MM.1S (cell line): ENCODE measurements at regions not wholly inside any gene's neighbourhood (a gene's known extent, or its start where the extent isn't known, plus 50 kb on each side); places are given as distances from the start of the nearest gene placed in this dataset.
A peak's percentile ranks its signal among the peaks of the same experiment; 100 is the strongest.
"Not testable (repeated sequence)": the region's sequence is repeated elsewhere in the genome, so short reads cannot be mapped to it uniquely, and the experiment has no call there.

Experiments
- DNase-seq: peaks from one replicate; pipeline ENCODE4 v3.0.0-alpha.2; 2015
- H2AFZ ChIP-seq: fragments of 300-600 bp; sonication (generic); 2 replicates; pipeline ENCODE4 v1.6.0; 2016; ENCODE audit warnings: antibody characterized with exemption, low read length
- H3F3A ChIP-seq: fragments of 300-600 bp; sonication (generic); 2 replicates; pipeline ENCODE4 v1.6.1; 2016; ENCODE audit warnings: mild to moderate bottlenecking, antibody characterized with exemption, low read length, moderate library complexity, mixed read lengths; ENCODE audit not compliant: insufficient read depth
- H3K27ac ChIP-seq: fragments of 300-600 bp; sonication (generic); 2 replicates; pipeline ENCODE4 v1.5.1; 2016; ENCODE audit warnings: mild to moderate bottlenecking, low read length
- H3K27me3 ChIP-seq: fragments of 300-600 bp; sonication (generic); replicated peaks from 2 replicates; pipeline ENCODE4 v1.6.0; 2016; ENCODE audit warnings: low read length; ENCODE audit not compliant: insufficient read depth
- H3K36me3 ChIP-seq: fragments of 300-600 bp; sonication (generic); replicated peaks from 2 replicates; pipeline ENCODE4 v1.6.1; 2016; ENCODE audit warnings: mild to moderate bottlenecking, low read length, mixed read lengths; ENCODE audit not compliant: insufficient read depth
- H3K4me1 ChIP-seq: fragments of 300-600 bp; sonication (generic); 2 replicates; pipeline ENCODE4 v1.6.1; 2016; ENCODE audit warnings: low read length, mixed read lengths
- H3K4me2 ChIP-seq: fragments of 300-600 bp; sonication (generic); 2 replicates; pipeline ENCODE4 v1.6.0; 2016; ENCODE audit warnings: low read depth, low read length
- H3K4me3 ChIP-seq: fragments of 300-600 bp; sonication (generic); 2 replicates; pipeline ENCODE4 v1.5.1; 2016; ENCODE audit warnings: low read length, mixed read lengths
- H3K79me2 ChIP-seq: fragments of 300-600 bp; sonication (generic); 2 replicates; pipeline ENCODE4 v1.6.1; 2016; ENCODE audit warnings: mixed run types, low read length, mixed read lengths
- H3K9ac ChIP-seq: fragments of 300-600 bp; sonication (generic); 2 replicates; pipeline ENCODE4 v1.6.1; 2016; ENCODE audit warnings: low read length, mixed read lengths
- H3K9me2 ChIP-seq: fragments of 300-600 bp; sonication (generic); replicated peaks from 2 replicates; pipeline ENCODE4 v1.6.1; 2016; ENCODE audit warnings: mild to moderate bottlenecking, low read length, mixed read lengths; ENCODE audit not compliant: insufficient read depth
- H3K9me3 ChIP-seq: fragments of 300-600 bp; sonication (generic); replicated peaks from 2 replicates; pipeline ENCODE4 v1.6.1; 2016; ENCODE audit warnings: mild to moderate bottlenecking, low read length, mixed read lengths; ENCODE audit not compliant: insufficient read depth
- H4K20me1 ChIP-seq: fragments of 300-600 bp; sonication (generic); 2 replicates; pipeline ENCODE4 v1.6.1; 2016; ENCODE audit warnings: mild to moderate bottlenecking, low read length, moderate library complexity, mixed read lengths; ENCODE audit not compliant: insufficient read depth
- EZH2 ChIP-seq: fragments of 300-600 bp; sonication (generic); optimal IDR thresholded peaks from 2 replicates; pipeline ENCODE3; 2017; ENCODE audit warnings: low read depth, mild to moderate bottlenecking, antibody characterized with exemption, low read length, mixed read lengths
- EZH2phosphoT487 ChIP-seq: fragments of 300-600 bp; sonication (generic); IDR thresholded peaks from 2 replicates; pipeline ENCODE4 v1.6.1; 2018; ENCODE audit warnings: antibody characterized with exemption, low read length
- TF ChIP-seq, protein P1 (sequence below): fragments of 300-600 bp; sonication (generic); IDR thresholded peaks from 2 replicates; pipeline ENCODE4 v1.5.1; 2016; ENCODE audit warnings: antibody characterized with exemption, low read length, mixed read lengths

DNA sequence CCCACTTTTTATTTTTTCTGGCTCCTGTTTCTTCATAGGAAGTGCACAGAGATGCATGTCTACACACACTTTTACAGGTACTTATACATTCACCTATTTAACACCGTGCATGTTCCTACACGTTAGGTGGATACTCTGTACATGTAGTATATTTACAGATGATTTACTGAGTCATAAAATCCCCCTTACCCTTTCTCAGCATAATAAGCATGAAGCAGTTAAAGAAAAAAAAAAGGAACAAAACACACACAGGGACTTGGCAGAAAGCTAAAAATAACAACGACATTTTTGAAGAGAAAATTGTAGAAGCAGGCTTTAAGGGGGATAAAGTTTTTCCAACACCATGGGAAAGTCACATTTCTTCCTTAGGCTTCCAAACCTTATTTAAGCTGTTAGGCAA lies 96.4 kb upstream of the IQCM start:
- Histone ChIP-seq H3K9ac (no peak overlapping the region), H3K4me1 (no peaks in the 10 kb centered on the region), H3K4me3 (no peak overlapping the region), H3K4me2 (no peak overlapping the region), H3K79me2 (no peaks in the 10 kb centered on the region), H2AFZ (no peak overlapping the region), H3F3A (no peaks in the 10 kb centered on the region), H3K36me3 (no peaks in the 10 kb centered on the region), H3K9me2 (no peaks in the 10 kb centered on the region), H3K27ac (no peak overlapping the region), H3K27me3 (no peaks in the 10 kb centered on the region), H4K20me1 (no peaks in the 10 kb centered on the region), H3K9me3 (no peaks in the 10 kb centered on the region)
- DNase-seq = no peak
- no peak for TF ChIP-seq EZH2phosphoT487

DNA sequence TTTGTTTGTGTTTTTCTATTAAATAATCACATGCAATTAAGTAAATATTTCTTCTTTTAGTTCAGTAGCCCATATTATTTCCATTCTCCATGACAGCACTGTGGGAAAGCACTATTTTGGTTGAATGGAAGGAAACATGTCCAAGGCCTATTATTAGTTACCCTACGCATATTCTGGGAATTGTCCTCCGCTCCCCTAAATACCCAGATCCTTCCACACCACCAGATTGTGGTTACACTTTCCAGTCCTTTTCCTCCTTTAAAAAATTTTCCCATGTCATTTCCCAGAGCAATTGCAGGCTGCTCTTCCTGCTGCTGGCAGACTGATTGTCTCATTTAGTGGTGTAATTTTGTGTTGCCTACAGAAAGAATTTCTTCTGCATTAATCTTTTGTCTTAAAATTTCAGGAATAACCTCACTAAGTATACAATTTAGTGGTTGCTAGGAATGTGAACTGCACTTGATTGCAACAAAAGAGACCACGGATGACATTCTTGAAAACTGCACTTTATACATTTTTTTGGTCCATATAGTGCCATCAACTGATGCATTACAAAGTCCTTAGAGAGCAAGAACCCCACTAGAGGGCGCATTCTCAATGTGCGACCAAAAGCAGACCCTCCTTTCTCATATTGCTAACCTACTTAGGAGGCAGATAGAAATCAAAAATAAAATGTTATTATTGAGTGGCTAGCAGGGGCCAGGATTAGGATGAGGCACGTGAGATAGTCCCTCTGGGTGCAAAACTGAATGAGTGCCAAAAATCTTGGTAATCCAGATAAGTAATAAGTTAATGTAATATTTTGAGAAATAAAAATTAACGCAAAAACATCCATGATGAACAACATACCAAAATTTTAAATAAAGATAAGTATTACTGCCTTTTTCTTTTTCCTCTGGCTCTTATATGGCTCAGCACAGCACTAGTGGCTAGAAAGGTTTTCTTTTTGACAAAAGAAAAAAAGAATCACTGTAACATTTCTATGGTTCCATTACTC lies 98.8 kb upstream of the IQCM start:
- Histone ChIP-seq H2AFZ (no peak overlapping the region), H3K9me3 (no peaks in the 10 kb centered on the region), H3K9me2 (no peaks in the 10 kb centered on the region), H3K27me3 (no peaks in the 10 kb centered on the region), H3K9ac (no peak overlapping the region), H4K20me1 (no peaks in the 10 kb centered on the region), H3K36me3 (no peaks in the 10 kb centered on the region), H3K27ac (no peak overlapping the region), H3F3A (no peaks in the 10 kb centered on the region), H3K4me1 (no peaks in the 10 kb centered on the region), H3K4me3 (no peak overlapping the region), H3K79me2 (no peaks in the 10 kb centered on the region), H3K4me2 (no peak overlapping the region)
- DNase-seq = peak; percentile 60
- TF ChIP-seq, protein P1, sequence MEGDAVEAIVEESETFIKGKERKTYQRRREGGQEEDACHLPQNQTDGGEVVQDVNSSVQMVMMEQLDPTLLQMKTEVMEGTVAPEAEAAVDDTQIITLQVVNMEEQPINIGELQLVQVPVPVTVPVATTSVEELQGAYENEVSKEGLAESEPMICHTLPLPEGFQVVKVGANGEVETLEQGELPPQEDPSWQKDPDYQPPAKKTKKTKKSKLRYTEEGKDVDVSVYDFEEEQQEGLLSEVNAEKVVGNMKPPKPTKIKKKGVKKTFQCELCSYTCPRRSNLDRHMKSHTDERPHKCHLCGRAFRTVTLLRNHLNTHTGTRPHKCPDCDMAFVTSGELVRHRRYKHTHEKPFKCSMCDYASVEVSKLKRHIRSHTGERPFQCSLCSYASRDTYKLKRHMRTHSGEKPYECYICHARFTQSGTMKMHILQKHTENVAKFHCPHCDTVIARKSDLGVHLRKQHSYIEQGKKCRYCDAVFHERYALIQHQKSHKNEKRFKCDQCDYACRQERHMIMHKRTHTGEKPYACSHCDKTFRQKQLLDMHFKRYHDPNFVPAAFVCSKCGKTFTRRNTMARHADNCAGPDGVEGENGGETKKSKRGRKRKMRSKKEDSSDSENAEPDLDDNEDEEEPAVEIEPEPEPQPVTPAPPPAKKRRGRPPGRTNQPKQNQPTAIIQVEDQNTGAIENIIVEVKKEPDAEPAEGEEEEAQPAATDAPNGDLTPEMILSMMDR = peak; percentile 85
- TF ChIP-seq EZH2phosphoT487 = no peak
- TF ChIP-seq EZH2 = no peak

- not testable (repeated sequence) for H3F3A ChIP-seq, H3K27ac ChIP-seq, H3K27me3 ChIP-seq, H3K9me2 ChIP-seq, H3K79me2 ChIP-seq, H3K36me3 ChIP-seq, H3K9ac ChIP-seq, DNase-seq, H3K4me1 ChIP-seq, H3K9me3 ChIP-seq, H3K4me3 ChIP-seq, H3K4me2 ChIP-seq, H2AFZ ChIP-seq, H4K20me1 ChIP-seq
Observed at GRCh38 chr4:149915735-149916134, 100.1 kb upstream of the IQCM start.

DNA sequence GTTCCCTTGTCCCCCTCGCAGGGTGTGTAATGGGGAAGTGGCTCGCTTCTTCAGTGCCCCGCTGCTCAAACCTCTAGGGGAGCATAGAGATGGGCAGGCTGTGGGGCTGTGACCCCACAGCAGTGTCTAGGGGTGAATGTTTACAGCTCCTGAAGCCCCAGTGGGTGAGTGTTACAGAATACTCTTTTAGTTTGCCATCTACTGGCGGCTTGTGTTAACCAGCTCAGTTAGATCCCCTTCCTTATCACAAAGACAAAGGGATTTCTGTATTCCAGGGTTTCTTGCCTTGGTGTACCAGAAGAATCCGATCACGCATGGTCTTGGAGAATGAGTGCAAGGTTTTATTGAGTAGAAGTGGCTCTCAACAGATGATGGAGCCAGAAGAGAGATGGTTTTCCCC lies 108.1 kb upstream of the IQCM start:
- Histone ChIP-seq H3K9ac (no peak overlapping the region), H3K79me2 (no peaks in the 10 kb centered on the region), H4K20me1 (no peaks in the 10 kb centered on the region), H3K36me3 (no peaks in the 10 kb centered on the region), H3K9me3 (no peaks in the 10 kb centered on the region), H3K27me3 (no peaks in the 10 kb centered on the region), H3F3A (no peaks in the 10 kb centered on the region), H2AFZ (no peak overlapping the region), H3K9me2 (no peaks in the 10 kb centered on the region), H3K4me3 (no peak overlapping the region), H3K4me1 (no peaks in the 10 kb centered on the region), H3K4me2 (no peak overlapping the region), H3K27ac (no peak overlapping the region)
- DNase-seq = no peak
- TF ChIP-seq EZH2 (no peak), EZH2phosphoT487 (no peak)
- TF ChIP-seq, protein P1 = no peak
